LoVo (cell line): ENCODE measurements at regions not wholly inside any gene's neighbourhood (a gene's known extent, or its start where the extent isn't known, plus 50 kb on each side); places are given as distances from the start of the nearest gene placed in this dataset.
"Not testable (repeated sequence)": the region's sequence is repeated elsewhere in the genome, so short reads cannot be mapped to it uniquely, and the experiment has no call there.

ENCODE experiments used
- DNase-seq: peaks from one replicate; pipeline ENCODE4 v3.0.0-alpha.2; 2016; ENCODE audit warnings: low spot score

GRCh38 chr1:121051161-121051790 is 132.9 kb downstream of the FAM72B start:
- not testable (repeated sequence) for DNase-seq

GRCh38 chr1:121052081-121052660 is 132.0 kb downstream of the FAM72B start:
- DNase-seq = not testable (repeated sequence)

- DNase-seq = not testable (repeated sequence)
These were observed 129.2 kb downstream of the FAM72B start for GRCh38 chr1:121054928-121055327.

GRCh38 chr1:121066925-121067324 is 117.2 kb downstream of the FAM72B start:
- not testable (repeated sequence) for DNase-seq

- DNase-seq = not testable (repeated sequence)
These were observed 115.2 kb downstream of the FAM72B start for GRCh38 chr1:121068738-121069499.

- DNase-seq = not testable (repeated sequence)
These were observed 110.3 kb downstream of the FAM72B start for GRCh38 chr1:121073852-121074251.

GRCh38 chr1:121075254-121075805 is 108.8 kb downstream of the FAM72B start:
- DNase-seq = not testable (repeated sequence)

GRCh38 chr1:121076674-121077073 is 107.5 kb downstream of the FAM72B start:
- not testable (repeated sequence) for DNase-seq

- DNase-seq = not testable (repeated sequence)
These were observed 104.5 kb downstream of the FAM72B start for GRCh38 chr1:121079655-121080054.

GRCh38 chr1:121080197-121080903 is 103.8 kb downstream of the FAM72B start:
- not testable (repeated sequence) for DNase-seq

- not testable (repeated sequence) for DNase-seq
These were observed 103.3 kb downstream of the FAM72B start for GRCh38 chr1:121080904-121081264.

- DNase-seq = not testable (repeated sequence)
These were observed 102.4 kb downstream of the FAM72B start for GRCh38 chr1:121081625-121082199.

- DNase-seq = not testable (repeated sequence)
These were observed 101.1 kb downstream of the FAM72B start for GRCh38 chr1:121082995-121083394.

GRCh38 chr1:121086249-121086648 is 97.9 kb downstream of the FAM72B start:
- DNase-seq = not testable (repeated sequence)

GRCh38 chr1:121087221-121087620 is 96.9 kb downstream of the FAM72B start:
- DNase-seq = not testable (repeated sequence)

GRCh38 chr1:121088568-121088967 is 95.6 kb downstream of the FAM72B start:
- not testable (repeated sequence) for DNase-seq

GRCh38 chr1:121092329-121092968 is 91.7 kb downstream of the FAM72B start:
- DNase-seq = not testable (repeated sequence)

GRCh38 chr1:121095014-121095413 is 89.1 kb downstream of the FAM72B start:
- DNase-seq = not testable (repeated sequence)

- DNase-seq = peak; percentile 75
These were observed 86.8 kb downstream of the FAM72B start for GRCh38 chr1:121097127-121097866.

GRCh38 chr1:121097867-121098215 is 86.3 kb downstream of the FAM72B start:
- DNase-seq = peak; percentile 8
